AG04449 (cell line): ENCODE measurements at regions not wholly inside any gene's neighbourhood (a gene's known extent, or its start where the extent isn't known, plus 50 kb on each side); places are given as distances from the start of the nearest gene placed in this dataset.

Experiments
- CTCF ChIA-PET: fragments of 350-600 bp; formaldehyde crosslinking; extraction: SDS; loops from one replicate; lab custom pipeline; 2021; ENCODE audit warnings: antibody characterized with exemption; lab: Yijun Ruan, JAX
- POLR2A ChIA-PET: fragments of 400-600, 350-600 bp; formaldehyde crosslinking; extraction: SDS; loops from one replicate; lab custom pipeline; 2020; ENCODE audit warnings: antibody characterized with exemption, inconsistent platforms; lab: Yijun Ruan, JAX
- DNase-seq: peaks from one replicate; pipeline ENCODE4 v3.0.0-alpha.2; 2010; ENCODE audit warnings: low read depth, low spot score
- H3K4me3 ChIP-seq: 2 replicates; pipeline ENCODE4 v1.5.1; 2011; ENCODE audit warnings: low read depth, mild to moderate bottlenecking, control low read depth, low read length
- CTCF ChIP-seq: IDR thresholded peaks from one replicate; pipeline ENCODE4 v1.5.1; 2011; ENCODE audit warnings: mild to moderate bottlenecking, moderate library complexity, low read length, control low read depth, inconsistent platforms; ENCODE audit not compliant: insufficient read depth; ENCODE audit errors: missing control alignments

GRCh38 chr6:56862415-56863175 lies 92.3 kb upstream of the BEND6 start:
- TF ChIP-seq CTCF, result no peak
- ChIA-PET POLR2A (interaction anchor here (1.0 kb wide), 1 partner anchor 11 kb away, joined by 3 read pairs; no protein-coding TSS in a partner anchor), CTCF (interaction anchor here (0.9 to 8.8 kb wide), 6 partner anchors 10 to 225 kb away, joined by 4 to 106 read pairs (median 4); no protein-coding TSS in a partner anchor)
- no peak for DNase-seq
- H3K4me3 ChIP-seq, result no peak overlapping the region

- no peak overlapping the region for H3K4me3 ChIP-seq
- POLR2A ChIA-PET, result interaction anchor here (0.6 to 0.7 kb wide), 2 partner anchors 8 to 9 kb away, joined by 3 read pairs; no protein-coding TSS in a partner anchor
- no peak for TF ChIP-seq CTCF
- CTCF ChIA-PET, result interaction anchor here (0.7 to 8.8 kb wide), 7 partner anchors 8 to 456 kb away, joined by 3 to 106 read pairs (median 4); partner anchors contain the start of gene PRIM2
- DNase-seq, result no peak
Measured at GRCh38 chr6:56860475-56860874, 94.4 kb upstream of the BEND6 start.

- ChIA-PET CTCF (no interaction called here), POLR2A (no interaction called here)
- TF ChIP-seq CTCF, result no peak
- H3K4me3 ChIP-seq, result no peak overlapping the region
- no peak for DNase-seq
Measured at GRCh38 chr6:56856036-56856580, 98.8 kb upstream of the BEND6 start.

- no peak for TF ChIP-seq CTCF
- ChIA-PET CTCF (interaction anchor here (5.2 to 7.3 kb wide), 3 partner anchors 10 to 217 kb away, joined by 50 to 106 read pairs (median 86); no protein-coding TSS in a partner anchor), POLR2A (no interaction called here)
- no peak for DNase-seq
- H3K4me3 ChIP-seq, result no peak overlapping the region
Measured at GRCh38 chr6:56854086-56854485, 100.8 kb upstream of the BEND6 start.

- CTCF ChIA-PET, result interaction anchor here (0.7 to 7.3 kb wide), 5 partner anchors 11 to 217 kb away, joined by 3 to 106 read pairs (median 50); no protein-coding TSS in a partner anchor
- no peak for TF ChIP-seq CTCF
- H3K4me3 ChIP-seq, result no peak overlapping the region
- no peak for DNase-seq
- POLR2A ChIA-PET, result no interaction called here
Measured at GRCh38 chr6:56853541-56853940, 101.4 kb upstream of the BEND6 start.
